ENCODE measurements at regions not wholly inside any gene's neighbourhood (a gene's known extent, or its start where the extent isn't known, plus 50 kb on each side); places are given as distances from the start of the nearest gene placed in this dataset.

GRCh38 chr3:82672966-82673365 is 911.5 kb upstream of the GBE1 start (continued):
- TF ChIP-seq ZNF462 (CRISPR knock-in tag; IDR thresholded peaks at IDR 0.05) (no peak), POLR2AphosphoS5 (IDR thresholded peaks at IDR 0.05; ENCODE audit: low read depth) (no peak), EZH2phosphoT487 (IDR thresholded peaks at IDR 0.05; ENCODE audit: unreplicated experiment) (no peak), REST (IDR thresholded peaks at IDR 0.05; ENCODE audit: unreplicated experiment) (no peak), JUNB (IDR thresholded peaks at IDR 0.05; ENCODE audit: unreplicated experiment) (no peak)

GRCh38 chr3:82671466-82671865 is 910.0 kb upstream of the GBE1 start:
- Histone ChIP-seq H3K79me2 (replicated peaks; ENCODE audit: insufficient read depth) (no peaks in the 10 kb centered on the region), H3K4me3 (no peak overlapping the region), H3K27ac (ENCODE audit: low read depth) (no peak overlapping the region), H3K4me2 (no peak overlapping the region), H3F3A (replicated peaks; ENCODE audit: low read depth) (no peaks in the 10 kb centered on the region), H2AFZ (no peak overlapping the region), H3K4me1 (ENCODE audit: insufficient read depth) (no peaks in the 10 kb centered on the region), H3K27me3 (ENCODE audit: insufficient read depth) (no peaks in the 10 kb centered on the region), H3K9me2 (ENCODE audit: insufficient read depth) (peaks cover 5% of the 10 kb centered on the region; the same call in 1 of the 2 replicates), H3K36me3 (ENCODE audit: insufficient read depth) (no peaks in the 10 kb centered on the region), H4K20me1 (replicated peaks; ENCODE audit: insufficient read depth) (no peaks in the 10 kb centered on the region)
- ATAC-seq, result no peak
- H3K27ac Mint-ChIP-seq, result no peak overlapping the region
- H3K36me3 Mint-ChIP-seq (ENCODE audit: low read depth), result no peaks in the 10 kb centered on the region; the same call in 2 of the 3 replicates
- no peaks in the 10 kb centered on the region for H3K27me3 Mint-ChIP-seq (ENCODE audit: insufficient read depth, low read depth, poor library complexity)
- no peak overlapping the region for H3K4me3 Mint-ChIP-seq
- H3K4me1 Mint-ChIP-seq, result no peaks in the 10 kb centered on the region
- H3K9me3 Mint-ChIP-seq, result no peaks in the 10 kb centered on the region
- no peak for DNase-seq (ENCODE audit: low spot score)
- TF ChIP-seq EZH2 (IDR thresholded peaks at IDR 0.05; ENCODE audit: low read depth, unreplicated experiment) (no peak), ZNF331 (CRISPR knock-in tag; IDR thresholded peaks at IDR 0.05; ENCODE audit: low read depth) (no peak), JUNB (IDR thresholded peaks at IDR 0.05; ENCODE audit: unreplicated experiment) (no peak), CREB1 (CRISPR knock-in tag; IDR thresholded peaks at IDR 0.05; ENCODE audit: low read depth) (no peak), EZH2phosphoT487 (IDR thresholded peaks at IDR 0.05; ENCODE audit: unreplicated experiment) (no peak), REST (IDR thresholded peaks at IDR 0.05; ENCODE audit: unreplicated experiment) (no peak), NANOG (IDR thresholded peaks at IDR 0.05; ENCODE audit: borderline replicate concordance) (no peak), POLR2AphosphoS5 (IDR thresholded peaks at IDR 0.05; ENCODE audit: low read depth) (no peak)
